HG02642 (cell line): ENCODE measurements at regions not wholly inside any gene's neighbourhood (a gene's known extent, or its start where the extent isn't known, plus 50 kb on each side); places are given as distances from the start of the nearest gene placed in this dataset.

Experiments used
- ATAC-seq: cut with Tn5 transposase; IDR thresholded peaks from one replicate; pipeline ENCODE4 v1.9.1; 2021; ENCODE audit warnings: mild to moderate bottlenecking; ENCODE audit not compliant: unreplicated experiment, poor library complexity

DNA sequence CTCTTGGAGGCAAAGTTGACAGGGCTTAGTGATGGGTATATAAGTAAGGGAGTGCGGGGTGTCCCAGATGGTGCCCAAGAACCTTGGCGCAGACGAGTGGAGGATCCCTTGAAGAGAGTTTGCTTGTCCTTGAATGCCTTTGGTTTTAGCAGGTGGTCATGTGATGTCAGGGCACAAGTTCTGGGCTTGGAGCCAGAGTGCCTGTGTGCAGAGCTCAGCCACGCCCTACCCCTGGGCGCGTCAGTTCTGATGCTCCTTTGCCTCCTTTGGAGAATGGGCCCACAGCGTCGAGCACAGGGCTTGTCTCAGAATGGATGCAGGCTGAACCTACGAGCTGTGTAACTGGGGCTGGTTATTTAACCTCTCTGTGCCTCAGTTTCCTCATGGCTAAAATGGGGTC, 412.2 kb upstream of the EEF2KMT start:
- ATAC-seq = no peak

DNA sequence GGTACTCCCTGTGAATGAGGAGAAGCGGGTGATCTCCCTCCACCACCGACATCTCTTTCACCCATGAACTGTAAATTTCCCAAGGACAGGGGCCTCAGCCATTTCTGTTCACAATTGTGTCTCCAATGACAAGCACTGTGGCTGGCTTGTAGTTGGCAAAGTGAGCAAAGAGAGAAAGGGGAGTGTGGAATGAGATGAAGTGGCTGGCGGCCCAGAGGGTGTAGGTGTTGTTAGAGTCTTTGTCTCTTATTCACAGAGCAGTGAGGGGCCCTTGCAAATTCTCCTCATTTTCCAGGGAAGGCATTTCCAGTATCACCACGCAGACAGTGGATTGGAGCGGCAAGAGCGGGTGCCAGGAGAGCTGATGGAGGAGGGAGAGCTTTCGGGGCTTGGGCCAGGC, 411.7 kb upstream of the EEF2KMT start:
- ATAC-seq = no peak

DNA sequence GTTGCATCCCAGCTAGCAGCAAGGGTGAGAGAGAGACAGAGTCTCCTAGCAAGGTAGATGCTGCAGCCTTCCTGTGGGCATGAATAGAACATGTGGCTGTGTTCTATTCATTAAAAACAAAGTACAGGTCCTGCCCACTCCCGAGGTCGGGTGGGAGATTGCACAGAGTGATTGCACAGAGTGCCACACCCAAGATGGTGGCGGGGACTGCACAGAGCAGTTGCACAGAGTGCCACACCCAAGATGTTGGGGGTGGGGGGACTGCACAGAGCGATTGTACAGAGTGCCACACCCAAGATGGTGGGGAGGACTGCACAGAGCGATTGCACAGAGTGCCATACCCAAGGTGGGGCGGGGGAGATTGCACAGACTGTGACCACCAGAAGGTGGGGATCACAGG, 410.8 kb upstream of the EEF2KMT start:
- ATAC-seq = no peak

DNA sequence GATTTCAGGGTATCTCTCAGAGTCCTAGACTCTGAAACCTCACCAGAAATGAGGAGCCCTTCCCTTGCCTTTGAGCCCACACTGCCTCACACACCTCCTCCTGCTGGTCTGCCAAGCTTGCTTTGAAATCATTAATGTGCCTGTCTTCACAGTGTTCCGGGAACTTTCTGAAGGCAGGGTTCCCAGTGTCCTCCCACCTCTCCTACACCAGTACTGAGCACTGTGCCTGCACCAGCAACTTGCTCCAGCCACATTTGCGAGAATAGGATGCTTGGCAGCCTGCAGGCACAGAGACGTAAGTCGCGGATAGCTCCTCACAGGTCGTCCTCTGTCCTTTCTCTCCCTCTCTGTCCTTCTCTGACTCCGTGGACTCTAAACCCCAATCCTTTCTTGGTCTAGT, 408.4 kb upstream of the EEF2KMT start:
- no peak for ATAC-seq

DNA sequence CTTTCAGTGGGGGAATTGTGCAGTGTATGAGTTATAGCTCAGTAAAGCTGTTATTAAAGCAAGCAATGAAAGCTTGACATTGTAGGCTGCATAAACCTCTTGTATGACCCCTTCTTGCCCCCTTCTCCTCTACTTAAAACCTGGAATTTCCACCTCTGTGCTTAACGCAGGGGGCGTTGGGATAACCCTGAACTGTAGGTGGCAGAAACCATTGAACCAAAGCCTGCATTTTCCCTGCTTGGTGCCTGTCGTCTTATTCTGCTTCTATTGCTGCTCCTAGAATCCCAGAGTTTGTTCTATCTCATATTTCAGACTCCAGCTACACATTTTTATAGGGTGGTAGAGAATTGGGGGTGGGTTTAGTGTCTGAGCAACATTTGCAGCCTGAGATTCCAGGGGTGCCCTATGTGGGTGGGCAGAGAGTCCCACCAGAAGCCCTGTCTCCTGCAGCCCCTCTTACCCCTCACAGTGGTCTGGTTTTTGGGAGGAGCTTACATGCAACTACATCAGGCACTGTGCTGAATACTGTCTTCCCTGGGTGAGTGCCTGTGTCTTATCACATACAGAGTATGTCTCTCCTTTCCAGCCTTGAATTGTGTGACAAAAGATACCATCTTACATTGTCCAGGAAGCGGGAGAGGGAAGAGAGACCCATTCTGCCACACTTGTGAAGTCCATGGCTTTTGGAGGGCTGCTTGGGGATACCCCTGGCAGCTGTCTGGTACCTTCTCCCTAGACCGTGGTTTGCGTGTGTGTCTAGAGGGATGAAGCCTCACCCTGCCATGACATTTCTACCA, 407.7 kb upstream of the EEF2KMT start:
- ATAC-seq = no peak

DNA sequence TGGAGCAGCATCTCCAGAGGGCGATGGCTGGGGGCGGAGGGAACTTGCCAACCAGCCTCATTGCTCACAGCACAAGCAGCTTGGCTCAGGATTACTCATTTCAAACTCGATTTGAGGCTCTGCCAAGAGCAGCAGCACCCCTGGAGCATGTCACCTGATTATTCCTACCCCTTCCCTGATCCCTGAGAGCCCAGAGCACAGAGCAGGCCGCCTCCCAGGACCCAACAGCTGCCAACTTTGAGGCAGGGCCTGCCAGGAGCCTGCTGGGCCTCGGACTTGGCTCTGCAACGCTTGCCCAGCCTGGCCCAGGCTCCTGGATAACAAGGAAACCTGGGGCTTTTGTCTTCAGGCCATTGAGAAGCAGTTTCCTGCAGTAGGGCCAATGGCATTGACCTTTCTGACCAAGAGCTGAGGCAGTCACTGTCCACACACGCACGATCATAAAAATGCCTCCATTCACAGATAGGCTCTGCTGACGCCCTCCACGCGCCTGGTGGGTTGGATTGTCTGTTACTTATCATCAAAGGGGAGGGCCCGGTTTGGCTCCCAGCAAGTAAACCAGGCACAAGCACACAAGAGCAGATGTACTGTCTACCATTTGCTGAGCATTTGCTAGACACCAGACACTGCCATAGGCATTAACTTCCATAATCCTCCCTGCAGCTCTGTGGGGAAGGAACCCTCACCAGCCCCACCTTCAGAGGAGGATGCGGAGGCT, 406.6 kb upstream of the EEF2KMT start:
- ATAC-seq = no peak

DNA sequence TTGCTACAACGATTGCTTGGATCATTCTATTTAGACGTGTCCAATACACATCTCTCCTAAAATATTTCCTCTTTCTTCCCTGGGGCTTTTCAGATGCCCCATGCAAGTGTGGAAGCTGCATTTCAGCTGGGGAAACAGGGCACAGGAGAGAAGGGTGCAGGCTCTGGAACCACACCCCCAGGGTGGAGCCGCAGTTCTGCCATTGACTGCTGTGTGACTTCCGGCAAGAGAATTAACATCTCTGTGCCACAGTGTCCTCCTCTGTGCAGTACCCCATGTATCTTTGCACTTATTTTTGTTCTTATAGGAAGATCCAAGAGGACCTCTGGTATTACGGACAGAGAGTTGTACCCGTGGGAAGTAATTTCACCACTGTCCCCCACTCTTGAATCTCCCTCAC, 405.3 kb upstream of the EEF2KMT start:
- ATAC-seq = no peak

DNA sequence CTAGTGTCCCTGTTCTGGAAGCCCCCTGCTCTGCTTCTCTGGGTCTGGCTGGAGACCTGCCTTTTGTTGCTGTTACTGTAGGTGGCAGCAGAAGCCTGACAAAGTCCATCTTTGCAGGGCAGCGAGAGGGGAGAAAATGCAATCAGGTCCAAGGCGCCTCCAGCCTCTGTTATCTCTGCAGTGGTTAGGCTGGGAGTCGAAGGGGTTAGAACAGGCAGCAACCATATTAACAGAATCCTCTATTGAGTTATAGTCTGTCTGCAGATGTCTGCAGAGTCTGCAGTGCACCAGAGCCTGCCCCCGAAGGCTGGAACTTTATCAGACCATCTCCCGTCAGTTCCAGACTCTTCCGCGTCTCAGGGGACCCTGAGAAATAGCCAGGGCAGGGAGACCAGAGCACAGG, 404.9 kb upstream of the EEF2KMT start:
- no peak for ATAC-seq

DNA sequence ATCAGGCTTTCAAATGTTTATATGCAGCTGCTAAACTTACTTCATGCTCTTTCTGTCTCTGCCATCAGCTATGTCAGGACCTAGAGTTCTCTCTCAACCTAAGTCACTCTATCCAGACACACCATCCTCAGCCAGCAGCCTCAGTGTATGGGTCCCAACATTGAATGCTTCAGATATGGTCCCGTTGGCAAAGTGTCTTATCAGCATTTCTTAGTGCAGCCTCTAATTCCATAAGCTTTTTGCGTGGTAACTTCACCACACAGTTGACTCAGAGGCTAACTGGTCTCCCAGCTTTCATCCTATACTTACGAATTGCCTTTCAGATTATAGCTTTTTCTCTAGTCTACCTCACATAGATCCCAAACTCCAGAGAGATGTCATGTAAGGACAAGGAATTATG, 402.9 kb upstream of the EEF2KMT start:
- no peak for ATAC-seq

DNA sequence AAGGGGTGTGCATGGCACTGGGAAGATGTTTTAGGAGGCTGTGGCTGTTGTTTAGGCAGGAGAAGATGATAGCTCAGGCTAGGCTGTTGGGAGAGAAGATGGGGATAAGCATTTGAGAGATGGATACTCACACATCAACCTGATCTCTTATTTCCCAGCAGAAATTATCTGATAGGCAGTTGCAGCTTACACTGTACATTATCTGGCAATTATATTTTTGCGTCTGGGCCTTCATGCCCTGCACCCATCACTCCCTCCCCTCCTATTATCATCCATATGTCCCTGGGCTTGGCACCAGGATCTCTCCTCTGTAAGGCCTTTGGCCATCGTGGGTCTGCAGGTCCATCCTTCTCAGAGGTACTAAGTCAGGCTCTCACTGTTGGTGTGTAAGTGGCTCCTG, 401.0 kb upstream of the EEF2KMT start:
- no peak for ATAC-seq

DNA sequence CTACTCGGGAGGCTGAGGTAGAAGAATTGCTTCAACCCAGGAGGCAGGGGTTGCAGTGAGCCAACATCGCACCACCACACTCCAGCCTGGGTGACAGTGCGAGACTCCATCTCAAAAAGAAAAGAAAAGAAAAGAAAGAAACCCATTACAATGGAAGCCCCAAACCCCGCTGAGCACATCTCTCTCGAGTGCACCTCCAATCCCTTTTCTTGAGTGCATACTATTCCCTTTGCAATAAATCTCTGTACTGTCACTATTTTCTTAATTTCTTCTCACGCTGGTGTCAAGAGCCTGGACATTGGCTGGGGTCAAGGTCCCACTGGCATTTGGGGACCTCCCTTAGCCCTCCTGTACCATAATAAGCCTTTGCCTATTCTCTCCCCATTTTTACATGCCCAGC, 398.4 kb upstream of the EEF2KMT start:
- no peak for ATAC-seq

DNA sequence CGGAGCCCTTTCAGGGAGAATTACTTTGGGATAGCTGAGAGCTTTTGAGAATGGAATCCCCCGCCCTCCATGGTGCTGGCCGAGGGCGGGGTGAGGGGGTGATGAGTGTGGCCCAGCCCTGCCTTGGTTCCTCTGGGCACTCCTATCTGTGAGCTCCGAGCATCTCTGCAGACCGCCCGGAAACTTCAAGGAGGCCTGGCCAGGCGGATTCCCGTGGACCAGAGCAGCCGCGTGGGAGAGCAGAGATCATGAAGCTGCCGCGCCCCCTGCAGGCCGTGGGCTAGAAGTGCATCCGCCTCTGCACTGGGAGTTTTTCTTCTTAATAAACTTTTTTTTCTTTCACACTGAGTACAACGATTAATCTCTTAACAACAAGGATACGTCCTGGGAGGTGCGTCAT, 392.9 kb upstream of the EEF2KMT start:
- ATAC-seq = no peak

DNA sequence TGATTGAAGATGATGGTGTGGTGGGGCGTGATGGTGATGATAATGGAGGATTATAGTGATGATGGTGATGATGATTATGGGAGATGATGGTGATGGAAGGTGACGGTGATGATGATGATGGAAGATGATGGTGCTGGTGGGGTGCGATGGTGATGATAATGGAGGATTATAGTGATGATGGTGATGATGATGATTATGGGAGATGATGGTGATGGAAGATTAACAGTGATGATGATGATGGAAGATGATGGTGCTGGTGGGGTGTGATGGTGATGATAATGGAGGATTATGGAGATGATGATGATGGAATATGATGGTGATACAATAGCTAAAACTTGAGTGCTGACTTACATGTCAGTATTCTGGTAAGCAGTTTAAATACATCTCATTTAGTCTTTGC, 391.0 kb upstream of the EEF2KMT start:
- no peak for ATAC-seq

DNA sequence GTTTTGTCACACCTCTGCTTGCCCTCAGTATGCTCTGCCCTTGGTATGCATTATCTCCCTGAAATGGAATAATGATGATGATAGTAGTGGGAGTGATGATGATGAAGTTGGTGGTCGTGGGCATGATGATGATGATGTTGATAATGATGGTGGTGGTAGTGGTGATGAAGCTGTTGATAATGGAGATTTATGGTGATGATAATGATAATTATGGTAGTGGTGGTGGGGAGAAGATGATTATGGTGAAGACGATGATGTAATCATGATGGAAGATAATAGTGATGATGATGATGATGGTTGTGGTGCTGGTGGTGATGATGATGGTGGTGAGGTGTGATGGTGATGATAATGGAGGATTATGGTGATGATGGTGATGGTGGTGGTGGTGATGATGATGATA, 390.1 kb upstream of the EEF2KMT start:
- no peak for ATAC-seq

DNA sequence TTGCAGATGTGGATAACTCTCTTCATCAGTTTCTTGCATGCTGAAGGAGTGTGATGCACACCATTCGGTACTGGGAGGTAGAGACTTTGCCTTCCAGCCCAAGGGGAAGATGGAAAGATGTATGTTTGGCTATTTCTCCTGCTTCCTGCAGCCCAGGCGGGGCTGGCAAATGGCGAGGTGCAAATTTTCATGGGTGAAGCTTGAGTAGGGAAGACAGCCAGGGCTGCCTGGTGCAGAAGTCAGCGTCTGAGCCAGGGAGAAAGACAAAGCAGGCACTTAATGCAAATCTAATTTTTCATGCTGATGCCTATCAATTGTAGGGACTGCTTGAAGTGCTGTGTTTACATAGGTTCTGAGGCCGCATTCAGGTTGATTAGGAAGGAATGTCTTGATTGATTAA, 384.7 kb upstream of the EEF2KMT start:
- ATAC-seq = no peak

DNA sequence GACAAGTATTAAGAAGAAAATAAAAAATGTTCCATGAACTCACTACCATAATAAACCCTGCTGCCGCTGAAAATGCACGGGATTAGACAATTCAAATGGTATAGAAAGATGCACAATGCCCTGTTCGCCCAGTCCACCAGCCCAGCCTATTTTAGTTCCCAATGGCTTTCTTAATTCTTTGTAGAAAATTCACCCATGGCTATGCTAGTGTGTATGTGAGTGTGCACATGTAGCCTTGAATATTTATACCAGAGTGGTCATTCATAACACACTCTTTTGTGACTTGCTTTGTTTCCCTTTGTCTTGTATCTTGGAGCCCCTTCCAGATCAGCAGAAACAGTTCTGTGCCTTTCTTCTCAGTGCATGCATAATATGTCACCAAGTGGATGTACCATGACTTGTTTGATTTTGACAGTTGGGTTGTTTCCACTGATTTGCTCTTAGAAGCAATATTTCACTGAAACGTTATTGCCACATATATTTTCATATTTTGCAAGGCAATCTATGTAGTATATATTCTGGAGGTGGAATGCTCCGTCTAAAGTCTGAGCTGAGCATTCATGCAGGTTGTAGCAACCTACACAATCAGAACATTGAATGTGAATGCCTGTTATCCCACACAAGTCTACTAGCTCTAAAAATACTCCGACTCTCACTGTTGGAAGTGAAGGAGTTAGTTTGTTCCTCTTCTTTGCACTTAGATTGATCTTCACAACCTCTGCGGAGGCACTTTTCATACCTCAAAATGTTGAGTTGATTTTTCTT, 383.0 kb upstream of the EEF2KMT start:
- no peak for ATAC-seq

DNA sequence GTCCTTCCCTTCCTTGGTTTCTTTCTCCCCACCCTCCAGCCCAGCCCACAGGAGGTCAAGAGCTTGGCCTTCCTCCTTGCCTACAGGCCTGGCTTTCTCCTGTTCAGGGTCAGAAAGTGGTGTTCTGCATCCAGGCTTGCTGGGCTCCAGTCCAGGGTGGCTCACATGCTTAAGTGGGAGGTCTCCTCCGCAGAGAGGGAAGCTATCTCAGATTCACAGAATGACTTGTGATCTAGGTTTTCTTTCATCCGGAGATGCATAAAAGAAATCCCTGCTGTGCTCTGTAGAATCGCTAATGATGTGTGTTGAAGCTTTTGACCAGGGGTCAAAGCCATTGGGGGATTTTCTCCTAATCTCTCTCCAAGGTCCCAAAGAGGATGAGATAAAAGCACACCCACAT, 382.3 kb upstream of the EEF2KMT start:
- ATAC-seq = no peak

DNA sequence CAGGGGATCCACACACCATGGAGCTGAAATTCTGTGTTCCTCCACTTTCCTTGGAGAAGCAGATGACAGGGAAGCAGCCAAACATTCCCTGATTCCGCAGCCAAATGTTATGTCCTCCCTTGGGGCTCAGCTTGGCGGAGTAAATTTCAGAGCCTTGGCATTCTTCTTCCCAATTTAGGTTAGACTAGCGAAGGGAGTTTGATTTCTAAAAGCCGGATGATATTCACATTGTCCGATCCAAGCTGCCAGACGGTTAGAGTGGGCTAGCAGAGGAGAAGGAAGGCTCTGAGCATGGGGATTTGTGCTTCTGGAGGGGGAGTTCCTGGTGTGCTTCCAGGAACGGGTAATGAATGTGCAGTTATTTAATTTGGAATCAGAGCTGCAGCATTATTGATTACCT, 380.4 kb upstream of the EEF2KMT start:
- ATAC-seq = no peak

DNA sequence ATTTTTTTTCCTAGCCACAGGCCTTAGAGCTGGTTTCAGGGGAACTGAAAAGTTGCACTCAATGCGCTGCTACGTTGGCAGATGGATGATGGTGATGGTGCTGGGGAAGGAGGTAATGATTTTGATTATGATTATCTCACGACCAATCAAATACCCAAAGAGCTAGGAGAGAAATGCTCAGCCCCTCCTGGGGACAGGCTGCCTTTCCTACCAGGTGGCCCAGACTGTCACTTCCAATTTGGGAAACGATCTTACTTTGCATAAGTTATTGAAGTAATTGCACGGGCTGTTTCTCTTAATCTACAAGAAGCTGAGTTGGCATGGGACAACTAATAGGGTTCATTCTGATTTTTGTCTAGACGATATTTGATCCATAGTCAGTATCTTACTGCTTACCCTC, 379.7 kb upstream of the EEF2KMT start:
- no peak for ATAC-seq

DNA sequence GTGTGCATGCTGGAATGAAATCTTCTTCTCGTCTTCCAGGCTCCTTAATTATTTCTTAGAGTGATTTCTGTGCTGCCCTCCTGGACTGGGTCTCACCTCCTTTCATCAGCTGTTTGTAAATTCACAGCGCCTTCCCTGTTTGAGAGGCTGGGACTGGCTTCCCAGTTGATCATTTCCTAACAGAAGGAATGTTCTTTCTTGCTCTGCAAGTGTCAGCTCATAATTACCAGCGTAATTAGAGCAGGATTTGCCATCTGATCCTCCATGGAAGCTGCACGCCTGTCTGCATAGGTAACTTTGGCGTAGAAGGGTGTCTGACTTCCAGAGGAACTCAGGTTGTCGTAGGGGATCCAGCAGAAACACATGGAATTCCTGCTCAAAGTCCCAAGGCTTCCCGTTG, 375.0 kb upstream of the EEF2KMT start:
- no peak for ATAC-seq

DNA sequence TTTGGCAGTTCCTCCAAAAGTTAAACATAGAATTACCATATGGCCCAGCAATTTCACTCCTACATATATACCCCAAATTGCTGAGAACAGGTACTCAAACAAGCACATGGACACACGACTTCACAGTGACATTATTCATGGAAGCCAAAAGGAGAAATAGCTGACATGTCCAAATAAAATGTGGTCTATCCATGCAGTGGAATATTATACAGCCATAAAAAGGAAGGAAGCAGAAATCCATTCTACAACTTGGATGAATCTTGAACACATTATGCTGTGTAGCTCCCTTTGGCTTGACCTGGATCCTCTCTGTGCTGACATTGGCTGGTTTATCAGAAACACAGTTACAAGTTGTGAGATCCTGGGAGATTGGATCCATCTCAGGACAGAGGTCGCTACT, 370.9 kb upstream of the EEF2KMT start:
- ATAC-seq = no peak
